ENCODE measurements at regions not wholly inside any gene's neighbourhood (a gene's known extent, or its start where the extent isn't known, plus 50 kb on each side); places are given as distances from the start of the nearest gene placed in this dataset.

DNA sequence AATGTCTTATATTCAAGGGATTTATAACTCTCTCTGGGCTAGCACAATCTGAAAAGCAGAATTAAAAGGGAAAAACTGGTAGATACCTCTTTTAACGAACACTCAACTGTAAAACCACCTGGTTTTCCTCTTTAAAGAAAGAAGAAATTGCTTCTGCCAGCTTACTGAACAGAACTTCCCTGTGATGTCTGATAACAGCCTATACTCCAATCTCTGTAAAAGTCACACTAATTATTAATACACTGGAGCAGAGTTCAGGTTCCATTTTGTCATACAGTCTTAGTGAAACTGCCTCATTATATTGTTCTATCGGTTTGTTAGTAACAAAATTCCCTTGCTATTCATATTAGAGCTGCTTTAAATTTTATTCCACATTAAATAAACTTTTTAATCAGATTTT is 251.0 kb upstream of the STARD13 start:
- Histone ChIP-seq H3K9me3 (ENCODE audit: control insufficient read depth, low read length) (no peaks in the 10 kb centered on the region), H3K9ac (no peak overlapping the region), H3K4me3 (ENCODE audit: low read depth, low read length) (no peak overlapping the region), H3K27ac (no peak overlapping the region), H2AFZ (no peak overlapping the region), H3K4me2 (ENCODE audit: low read length) (no peak overlapping the region), H3K4me1 (peaks cover 5% of the 10 kb centered on the region), H3K36me3 (ENCODE audit: control insufficient read depth, insufficient read depth, low read length) (no peaks in the 10 kb centered on the region), H3K79me2 (no peaks in the 10 kb centered on the region), H3K27me3 (ENCODE audit: control insufficient read depth, insufficient read depth, low read length) (no peaks in the 10 kb centered on the region)
- TF ChIP-seq, protein P1, sequence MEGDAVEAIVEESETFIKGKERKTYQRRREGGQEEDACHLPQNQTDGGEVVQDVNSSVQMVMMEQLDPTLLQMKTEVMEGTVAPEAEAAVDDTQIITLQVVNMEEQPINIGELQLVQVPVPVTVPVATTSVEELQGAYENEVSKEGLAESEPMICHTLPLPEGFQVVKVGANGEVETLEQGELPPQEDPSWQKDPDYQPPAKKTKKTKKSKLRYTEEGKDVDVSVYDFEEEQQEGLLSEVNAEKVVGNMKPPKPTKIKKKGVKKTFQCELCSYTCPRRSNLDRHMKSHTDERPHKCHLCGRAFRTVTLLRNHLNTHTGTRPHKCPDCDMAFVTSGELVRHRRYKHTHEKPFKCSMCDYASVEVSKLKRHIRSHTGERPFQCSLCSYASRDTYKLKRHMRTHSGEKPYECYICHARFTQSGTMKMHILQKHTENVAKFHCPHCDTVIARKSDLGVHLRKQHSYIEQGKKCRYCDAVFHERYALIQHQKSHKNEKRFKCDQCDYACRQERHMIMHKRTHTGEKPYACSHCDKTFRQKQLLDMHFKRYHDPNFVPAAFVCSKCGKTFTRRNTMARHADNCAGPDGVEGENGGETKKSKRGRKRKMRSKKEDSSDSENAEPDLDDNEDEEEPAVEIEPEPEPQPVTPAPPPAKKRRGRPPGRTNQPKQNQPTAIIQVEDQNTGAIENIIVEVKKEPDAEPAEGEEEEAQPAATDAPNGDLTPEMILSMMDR (IDR thresholded peaks at IDR 0.05) = no peak

- no peak overlapping the region for H3K4me3 ChIP-seq (ENCODE audit: low read depth, low read length)
- H3K27me3 ChIP-seq (ENCODE audit: control insufficient read depth, insufficient read depth, low read length) = no peaks in the 10 kb centered on the region
- H3K79me2 ChIP-seq = no peaks in the 10 kb centered on the region
- H3K27ac ChIP-seq = peak overlapping the region; percentile 12
- no peak overlapping the region for H3K9ac ChIP-seq
- H2AFZ ChIP-seq = no peak overlapping the region
- TF ChIP-seq, protein P1 (IDR thresholded peaks at IDR 0.05) = no peak
- no peaks in the 10 kb centered on the region for H3K9me3 ChIP-seq (ENCODE audit: control insufficient read depth, low read length)
- H3K36me3 ChIP-seq (ENCODE audit: control insufficient read depth, insufficient read depth, low read length) = no peaks in the 10 kb centered on the region
- peaks cover 5% of the 10 kb centered on the region for H3K4me1 ChIP-seq
- no peak overlapping the region for H3K4me2 ChIP-seq (ENCODE audit: low read length)
Measured at GRCh38 chr13:33537026-33537425, 251.5 kb upstream of the STARD13 start.

GRCh38 chr13:33537676-33538075 is 252.1 kb upstream of the STARD13 start:
- no peak overlapping the region for H3K9ac ChIP-seq
- no peaks in the 10 kb centered on the region for H3K9me3 ChIP-seq (ENCODE audit: control insufficient read depth, low read length)
- no peaks in the 10 kb centered on the region for H3K27me3 ChIP-seq (ENCODE audit: control insufficient read depth, insufficient read depth, low read length)
- TF ChIP-seq, protein P1 (IDR thresholded peaks at IDR 0.05) = no peak
- H3K27ac ChIP-seq = no peak overlapping the region
- peak overlapping the region; percentile 56 for H2AFZ ChIP-seq
- H3K79me2 ChIP-seq = no peaks in the 10 kb centered on the region
- H3K4me2 ChIP-seq (ENCODE audit: low read length) = no peak overlapping the region
- no peak overlapping the region for H3K4me3 ChIP-seq (ENCODE audit: low read depth, low read length)
- no peaks in the 10 kb centered on the region for H3K36me3 ChIP-seq (ENCODE audit: control insufficient read depth, insufficient read depth, low read length)
- H3K4me1 ChIP-seq = peaks cover 5% of the 10 kb centered on the region

GRCh38 chr13:33541456-33541855 is 255.9 kb upstream of the STARD13 start:
- peak overlapping the region; percentile 81 for H2AFZ ChIP-seq
- H3K4me2 ChIP-seq (ENCODE audit: low read length) = peak overlapping the region; percentile 94
- no peaks in the 10 kb centered on the region for H3K27me3 ChIP-seq (ENCODE audit: control insufficient read depth, insufficient read depth, low read length)
- no peaks in the 10 kb centered on the region for H3K79me2 ChIP-seq
- no peak overlapping the region for H3K9ac ChIP-seq
- no peaks in the 10 kb centered on the region for H3K9me3 ChIP-seq (ENCODE audit: control insufficient read depth, low read length)
- TF ChIP-seq, protein P1 (IDR thresholded peaks at IDR 0.05) = no peak
- no peaks in the 10 kb centered on the region for H3K36me3 ChIP-seq (ENCODE audit: control insufficient read depth, insufficient read depth, low read length)
- peaks cover 12% of the 10 kb centered on the region for H3K4me1 ChIP-seq
- H3K4me3 ChIP-seq (ENCODE audit: low read depth, low read length) = peak overlapping the region; percentile 75
- peak overlapping the region; percentile 99 for H3K27ac ChIP-seq

- H3K4me3 ChIP-seq (ENCODE audit: low read depth, low read length) = peak overlapping the region; percentile 75
Measured at GRCh38 chr13:33541962-33542308, 256.4 kb upstream of the STARD13 start.

More at GRCh38 chr13:33541962-33542308, 256.4 kb upstream of the STARD13 start:
- no peaks in the 10 kb centered on the region for H3K79me2 ChIP-seq
- no peaks in the 10 kb centered on the region for H3K27me3 ChIP-seq (ENCODE audit: control insufficient read depth, insufficient read depth, low read length)
- H3K9me3 ChIP-seq (ENCODE audit: control insufficient read depth, low read length) = no peaks in the 10 kb centered on the region
- peak overlapping the region; percentile 99 for H3K27ac ChIP-seq
- no peak overlapping the region for H3K9ac ChIP-seq
- peak overlapping the region; percentile 81 for H2AFZ ChIP-seq
- H3K4me2 ChIP-seq (ENCODE audit: low read length) = peak overlapping the region; percentile 94
- H3K4me1 ChIP-seq = peaks cover 12% of the 10 kb centered on the region
- H3K36me3 ChIP-seq (ENCODE audit: control insufficient read depth, insufficient read depth, low read length) = no peaks in the 10 kb centered on the region
- TF ChIP-seq, protein P1 (IDR thresholded peaks at IDR 0.05) = no peak

Data from parathyroid adenoma (tissue), 2 donors.